ENCODE measurements at regions not wholly inside any gene's neighbourhood (a gene's known extent, or its start where the extent isn't known, plus 50 kb on each side); places are given as distances from the start of the nearest gene placed in this dataset.

DNA sequence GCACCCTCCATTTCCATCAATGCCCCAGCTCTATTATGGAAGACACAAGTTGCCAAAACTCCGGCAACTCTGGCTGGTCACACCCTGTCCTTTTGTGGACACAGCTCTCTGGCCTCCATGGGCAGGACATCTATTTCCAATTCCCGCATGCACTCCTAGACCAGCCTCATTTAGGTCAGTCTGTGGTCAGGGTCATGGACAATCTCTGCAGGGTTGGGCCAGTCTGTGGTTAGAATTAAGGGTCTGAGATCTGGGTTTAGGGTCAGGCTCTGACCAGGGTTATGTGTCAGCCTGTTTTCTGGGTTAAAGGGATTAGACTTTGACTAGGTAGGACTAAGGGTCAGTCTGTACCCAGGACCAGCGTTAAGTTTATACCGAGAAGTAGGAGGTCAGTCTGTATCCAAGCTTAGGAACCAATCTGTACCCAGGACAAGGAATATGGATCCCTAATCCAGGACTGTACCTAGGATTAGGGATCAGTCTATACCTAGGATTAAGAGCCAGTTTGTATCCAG is 82.4 kb downstream of the VEGFA start:
- TF ChIP-seq, protein P1, sequence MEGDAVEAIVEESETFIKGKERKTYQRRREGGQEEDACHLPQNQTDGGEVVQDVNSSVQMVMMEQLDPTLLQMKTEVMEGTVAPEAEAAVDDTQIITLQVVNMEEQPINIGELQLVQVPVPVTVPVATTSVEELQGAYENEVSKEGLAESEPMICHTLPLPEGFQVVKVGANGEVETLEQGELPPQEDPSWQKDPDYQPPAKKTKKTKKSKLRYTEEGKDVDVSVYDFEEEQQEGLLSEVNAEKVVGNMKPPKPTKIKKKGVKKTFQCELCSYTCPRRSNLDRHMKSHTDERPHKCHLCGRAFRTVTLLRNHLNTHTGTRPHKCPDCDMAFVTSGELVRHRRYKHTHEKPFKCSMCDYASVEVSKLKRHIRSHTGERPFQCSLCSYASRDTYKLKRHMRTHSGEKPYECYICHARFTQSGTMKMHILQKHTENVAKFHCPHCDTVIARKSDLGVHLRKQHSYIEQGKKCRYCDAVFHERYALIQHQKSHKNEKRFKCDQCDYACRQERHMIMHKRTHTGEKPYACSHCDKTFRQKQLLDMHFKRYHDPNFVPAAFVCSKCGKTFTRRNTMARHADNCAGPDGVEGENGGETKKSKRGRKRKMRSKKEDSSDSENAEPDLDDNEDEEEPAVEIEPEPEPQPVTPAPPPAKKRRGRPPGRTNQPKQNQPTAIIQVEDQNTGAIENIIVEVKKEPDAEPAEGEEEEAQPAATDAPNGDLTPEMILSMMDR (IDR thresholded peaks at IDR 0.05 in 4 of 5, conservative IDR thresholded peaks at IDR 0.05 in 1 of 5) = no peak
- TF ChIP-seq POLR2A (IDR thresholded peaks at IDR 0.05) = no peak
